Caco-2 (cell line): ENCODE measurements at regions not wholly inside any gene's neighbourhood (a gene's known extent, or its start where the extent isn't known, plus 50 kb on each side); places are given as distances from the start of the nearest gene placed in this dataset.

Experiments used
- BruUV-seq: library from RNA; stranded (reverse); fragments of 400-500 nt; replicated peaks from 2 replicates; lab custom pipeline; 2021; lab: Mats Ljungman, UMichigan
- CTCF ChIA-PET: fragments of 300-600 bp; sonication (Branson Sonifier 250); formaldehyde crosslinking; loops from one replicate; lab custom pipeline; 2022; ENCODE audit warnings: antibody characterized with exemption; lab: Charles Lee
- POLR2A ChIA-PET: fragments of 300-600 bp; sonication (Branson Sonifier 250); formaldehyde crosslinking; loops from one replicate; lab custom pipeline; 2022; ENCODE audit warnings: antibody characterized with exemption; lab: Charles Lee
- DNase-seq, 2 experiments: peaks; one replicate each; pipeline versions ENCODE4 v3.0.0 to v3.0.0-alpha.2; 2020 to 2022
- H3K27me3 ChIP-seq: replicated peaks from 2 replicates; pipeline ENCODE4 v1.6.0; 2011; ENCODE audit warnings: low read length; ENCODE audit not compliant: control insufficient read depth, insufficient read depth
- H3K36me3 ChIP-seq: 2 replicates; pipeline ENCODE4 v1.5.1; 2011; ENCODE audit warnings: low read length; ENCODE audit not compliant: control insufficient read depth, insufficient read depth
- H3K4me1 ChIP-seq: fragments of 250-450 bp; sonication (Bioruptor Pico); 2 replicates; pipeline ENCODE4 v1.5.1; 2020; ENCODE audit warnings: mild to moderate bottlenecking
- H3K4me3 ChIP-seq: 2 replicates; pipeline ENCODE4 v1.5.1; 2011; ENCODE audit warnings: low read depth, mild to moderate bottlenecking, control low read depth, low read length
- H3K9me3 ChIP-seq: fragments of 250-450 bp; sonication (Bioruptor Pico); 2 replicates; pipeline ENCODE4 v1.5.1; 2020; ENCODE audit warnings: mild to moderate bottlenecking, moderate library complexity
- H3K27ac Mint-ChIP-seq: one replicate; pipeline ENCODE4 v1.8.0; 2022; ENCODE audit warnings: mixed read lengths; ENCODE audit not compliant: unreplicated experiment
- H3K27me3 Mint-ChIP-seq: one replicate; pipeline ENCODE4 v1.8.0; 2022; ENCODE audit warnings: mixed read lengths; ENCODE audit not compliant: insufficient read depth, unreplicated experiment
- H3K36me3 Mint-ChIP-seq: one replicate; pipeline ENCODE4 v1.8.0; 2022; ENCODE audit warnings: mild to moderate bottlenecking, mixed read lengths; ENCODE audit not compliant: insufficient read depth, unreplicated experiment
- H3K4me1 Mint-ChIP-seq: one replicate; pipeline ENCODE4 v1.8.0; 2022; ENCODE audit warnings: low read depth, mixed read lengths; ENCODE audit not compliant: unreplicated experiment
- H3K4me3 Mint-ChIP-seq: one replicate; pipeline ENCODE4 v1.8.0; 2022; ENCODE audit warnings: mild to moderate bottlenecking, moderate library complexity, mixed read lengths; ENCODE audit not compliant: unreplicated experiment
- H3K9me3 Mint-ChIP-seq: one replicate; pipeline ENCODE4 v1.8.0; 2022; ENCODE audit warnings: mixed read lengths; ENCODE audit not compliant: unreplicated experiment
- CTCF ChIP-seq, 2 experiments: fragments of 200-600 bp in 1 of 2; IDR thresholded peaks; 1 replicate in 1 of 2; 2 replicates in 1 of 2; pipeline versions ENCODE4 v1.5.1 to v1.8.0; 2011 to 2022; ENCODE audit warnings: antibody characterized with exemption in 1 of 2, control low read depth in 1 of 2, inconsistent platforms in 1 of 2, low read depth in 1 of 2, low read length in 1 of 2, mild to moderate bottlenecking in 1 of 2, moderate library complexity in 1 of 2; ENCODE audit not compliant: insufficient read depth in 1 of 2, severe bottlenecking in 1 of 2, unreplicated experiment in 1 of 2
- intact Hi-C: fragments of 100-400 bp; cut with micrococcal nuclease; formaldehyde crosslinking; loops from one replicate; pipeline ENCODE4 v1.10.0; 2022; ENCODE audit not compliant: unreplicated experiment

DNA sequence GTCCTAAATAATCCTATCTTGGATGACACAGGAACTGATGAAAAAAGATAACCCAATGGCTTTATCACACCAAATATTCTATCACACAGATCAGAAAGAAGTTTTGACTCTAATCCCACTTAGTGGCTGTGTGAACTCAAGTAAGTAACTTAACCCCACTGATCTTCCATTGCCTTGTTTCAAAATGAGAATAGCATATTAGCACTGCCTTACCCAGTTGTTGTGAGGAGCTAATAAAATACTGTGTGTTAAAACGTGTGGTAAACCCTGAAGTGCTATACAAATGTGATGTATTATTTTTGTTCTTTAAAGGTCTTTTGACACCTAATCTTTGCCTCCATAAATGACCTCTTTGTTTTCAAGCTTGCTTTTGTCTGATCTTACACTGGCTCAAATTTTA is 60.9 kb upstream of the ARID2 start:
- no peaks in the 10 kb centered on the region for H3K9me3 Mint-ChIP-seq
- Histone ChIP-seq H3K4me3 (no peak overlapping the region), H3K36me3 (no peaks in the 10 kb centered on the region), H3K9me3 (no peaks in the 10 kb centered on the region), H3K27me3 (no peaks in the 10 kb centered on the region), H3K4me1 (peaks cover 17% of the 10 kb centered on the region)
- H3K4me1 Mint-ChIP-seq: peaks cover 22% of the 10 kb centered on the region
- no peaks in the 10 kb centered on the region for H3K36me3 Mint-ChIP-seq
- H3K27ac Mint-ChIP-seq: no peak overlapping the region
- no peaks in the 10 kb centered on the region for H3K27me3 Mint-ChIP-seq
- ChIA-PET POLR2A (interaction anchor here (0.8 kb wide), 1 partner anchor 60 kb away, joined by 9 read pairs; no protein-coding TSS in a partner anchor), CTCF (interaction anchor here (1.0 kb wide), 1 partner anchor 59 kb away, joined by 3 read pairs; no protein-coding TSS in a partner anchor)
- BruUV-seq: no TSS peak
- no peak for DNase-seq
- H3K4me3 Mint-ChIP-seq: no peak overlapping the region
- intact Hi-C loops: loop anchor here (2.0 to 5.0 kb wide), 2 partner anchors 36 to 71 kb away; no protein-coding TSS in a partner anchor
- TF ChIP-seq CTCF (IDR thresholded peaks at IDR 0.05; ENCODE audit: insufficient read depth in 1 of 2, low read depth in 1 of 2, low read length in 1 of 2, severe bottlenecking in 1 of 2, unreplicated experiment in 1 of 2): no peak

- no peak for TF ChIP-seq CTCF (IDR thresholded peaks at IDR 0.05; ENCODE audit: insufficient read depth in 1 of 2, low read depth in 1 of 2, low read length in 1 of 2, severe bottlenecking in 1 of 2, unreplicated experiment in 1 of 2)
- Histone ChIP-seq H3K27me3 (no peaks in the 10 kb centered on the region), H3K4me3 (no peak overlapping the region), H3K9me3 (no peaks in the 10 kb centered on the region), H3K4me1 (peaks cover 22% of the 10 kb centered on the region), H3K36me3 (no peaks in the 10 kb centered on the region)
- H3K4me1 Mint-ChIP-seq: peaks cover 22% of the 10 kb centered on the region
- H3K36me3 Mint-ChIP-seq: no peaks in the 10 kb centered on the region
- no peak for DNase-seq
- no peak overlapping the region for H3K27ac Mint-ChIP-seq
- no peaks in the 10 kb centered on the region for H3K27me3 Mint-ChIP-seq
- no TSS peak for BruUV-seq
- intact Hi-C loops: loop anchor here (2.0 to 5.0 kb wide), 2 partner anchors 36 to 72 kb away; no protein-coding TSS in a partner anchor
- no peak overlapping the region for H3K4me3 Mint-ChIP-seq
- POLR2A ChIA-PET: interaction anchor here (0.8 kb wide), 1 partner anchor 60 kb away, joined by 9 read pairs; no protein-coding TSS in a partner anchor
- no peaks in the 10 kb centered on the region for H3K9me3 Mint-ChIP-seq
- CTCF ChIA-PET: no interaction called here
These were observed 60.4 kb upstream of the ARID2 start for GRCh38 chr12:45669093-45669492.

- Mint-ChIP-seq H3K4me1 (peaks cover 15% of the 10 kb centered on the region), H3K36me3 (no peaks in the 10 kb centered on the region), H3K27me3 (no peaks in the 10 kb centered on the region), H3K27ac (no peak overlapping the region), H3K9me3 (no peaks in the 10 kb centered on the region), H3K4me3 (no peak overlapping the region)
- POLR2A ChIA-PET: no interaction called here
- TF ChIP-seq CTCF (IDR thresholded peaks at IDR 0.05; ENCODE audit: insufficient read depth in 1 of 2, low read depth in 1 of 2, low read length in 1 of 2, severe bottlenecking in 1 of 2, unreplicated experiment in 1 of 2): no peak
- CTCF ChIA-PET: no interaction called here
- H3K4me1 ChIP-seq: peaks cover 29% of the 10 kb centered on the region
- H3K4me3 ChIP-seq: no peak overlapping the region
- no peak for DNase-seq
- H3K27me3 ChIP-seq: no peaks in the 10 kb centered on the region
- H3K36me3 ChIP-seq: no peaks in the 10 kb centered on the region
- intact Hi-C loops: loop anchor here (2.0 to 5.0 kb wide), 2 partner anchors 35 to 72 kb away; no protein-coding TSS in a partner anchor
- no TSS peak for BruUV-seq
- H3K9me3 ChIP-seq: no peaks in the 10 kb centered on the region
These were observed 59.7 kb upstream of the ARID2 start for GRCh38 chr12:45669792-45670191.
